ENCODE measurements at regions not wholly inside any gene's neighbourhood (a gene's known extent, or its start where the extent isn't known, plus 50 kb on each side); places are given as distances from the start of the nearest gene placed in this dataset.

DNA sequence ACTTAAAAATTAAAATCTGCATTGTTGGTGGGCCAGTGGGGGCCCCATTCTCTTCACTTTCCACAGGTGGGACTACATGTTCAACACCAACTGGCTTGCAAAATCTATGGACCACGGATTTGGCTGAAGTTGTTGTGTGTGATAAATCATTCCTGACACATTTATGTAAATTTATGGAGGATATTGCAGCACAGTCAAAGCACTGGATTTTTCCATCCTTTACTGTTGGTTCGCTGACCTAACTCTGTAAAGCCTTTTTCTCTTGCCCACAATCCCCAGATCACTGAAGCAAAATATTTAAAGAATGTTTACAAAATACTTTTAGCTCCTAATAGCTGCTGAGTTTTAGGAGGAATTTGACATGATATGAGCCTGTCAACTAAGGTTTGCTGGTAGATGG, 219.7 kb upstream of the PRICKLE1 start:
- Histone ChIP-seq H3K4me3 (ENCODE audit: low read length in 2 of 2) (no peak overlapping the region), H3K36me3 (ENCODE audit: control insufficient read depth in 2 of 2, insufficient read depth in 2 of 2, low read length in 2 of 2) (no peaks in the 10 kb centered on the region), H3K27ac (ENCODE audit: low read length) (no peak overlapping the region), H3K9ac (ENCODE audit: low read length in 2 of 2) (no peak overlapping the region), H3K27me3 (ENCODE audit: control insufficient read depth in 1 of 2, insufficient read depth in 2 of 2, low read length in 2 of 2) (no peaks in the 10 kb centered on the region), H3K4me1 (ENCODE audit: control insufficient read depth, insufficient read depth, low read length) (no peaks in the 10 kb centered on the region), H3K9me3 (ENCODE audit: control insufficient read depth in 2 of 2, low read length in 2 of 2) (no peaks in the 10 kb centered on the region)

DNA sequence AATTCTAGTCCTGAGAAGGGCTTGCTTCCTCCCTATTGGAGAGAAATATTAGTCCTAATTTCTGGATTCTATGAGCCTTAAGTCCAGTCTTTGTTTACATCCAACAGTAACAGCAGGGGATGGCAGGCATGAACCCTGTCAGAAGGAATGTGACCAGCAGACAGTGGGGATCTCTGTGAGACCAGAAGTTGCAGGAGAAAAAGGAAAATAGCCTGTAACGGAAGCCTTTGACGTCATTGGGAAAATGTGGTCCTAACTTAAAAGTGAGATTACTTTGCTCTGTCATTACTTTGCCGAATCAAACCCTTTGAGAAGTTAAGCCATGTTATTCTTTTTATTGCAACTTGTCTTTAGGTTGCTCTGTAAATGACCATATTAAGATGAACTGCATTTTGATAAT, 218.2 kb upstream of the PRICKLE1 start:
- H3K36me3 ChIP-seq (ENCODE audit: control insufficient read depth in 2 of 2, insufficient read depth in 2 of 2, low read length in 2 of 2) = no peaks in the 10 kb centered on the region
- H3K4me1 ChIP-seq (ENCODE audit: control insufficient read depth, insufficient read depth, low read length) = no peaks in the 10 kb centered on the region
- no peak overlapping the region for H3K9ac ChIP-seq (ENCODE audit: low read length in 2 of 2)
- no peak overlapping the region for H3K27ac ChIP-seq (ENCODE audit: low read length)
- H3K9me3 ChIP-seq (ENCODE audit: control insufficient read depth in 2 of 2, low read length in 2 of 2) = no peaks in the 10 kb centered on the region
- no peaks in the 10 kb centered on the region for H3K27me3 ChIP-seq (ENCODE audit: control insufficient read depth in 1 of 2, insufficient read depth in 2 of 2, low read length in 2 of 2)
- no peak overlapping the region for H3K4me3 ChIP-seq (ENCODE audit: low read length in 2 of 2)

DNA sequence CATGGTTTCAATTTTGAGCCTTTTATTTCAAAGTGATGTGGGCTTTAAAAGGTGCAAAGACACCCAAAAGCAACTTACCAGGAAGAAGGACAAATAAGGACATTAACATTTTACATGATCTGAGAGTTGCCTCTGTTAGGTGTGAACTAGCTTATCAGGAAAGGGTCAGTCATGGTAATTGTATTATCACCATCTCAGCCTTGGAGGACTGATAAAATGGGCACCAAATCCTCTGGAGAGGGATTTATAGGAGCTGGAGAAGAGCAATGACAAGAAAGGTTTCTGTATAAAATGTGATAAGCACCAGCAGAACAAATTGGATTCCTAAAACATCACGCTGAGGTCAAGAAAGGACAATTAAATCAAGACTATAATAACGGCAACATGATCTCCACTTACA, 217.7 kb upstream of the PRICKLE1 start:
- Histone ChIP-seq H3K36me3 (ENCODE audit: control insufficient read depth in 2 of 2, insufficient read depth in 2 of 2, low read length in 2 of 2) (no peaks in the 10 kb centered on the region), H3K9ac (ENCODE audit: low read length in 2 of 2) (no peak overlapping the region), H3K4me1 (ENCODE audit: control insufficient read depth, insufficient read depth, low read length) (no peaks in the 10 kb centered on the region), H3K4me3 (ENCODE audit: low read length in 2 of 2) (no peak overlapping the region), H3K27me3 (ENCODE audit: control insufficient read depth in 1 of 2, insufficient read depth in 2 of 2, low read length in 2 of 2) (no peaks in the 10 kb centered on the region), H3K9me3 (ENCODE audit: control insufficient read depth in 2 of 2, low read length in 2 of 2) (no peaks in the 10 kb centered on the region), H3K27ac (ENCODE audit: low read length) (no peak overlapping the region)

DNA sequence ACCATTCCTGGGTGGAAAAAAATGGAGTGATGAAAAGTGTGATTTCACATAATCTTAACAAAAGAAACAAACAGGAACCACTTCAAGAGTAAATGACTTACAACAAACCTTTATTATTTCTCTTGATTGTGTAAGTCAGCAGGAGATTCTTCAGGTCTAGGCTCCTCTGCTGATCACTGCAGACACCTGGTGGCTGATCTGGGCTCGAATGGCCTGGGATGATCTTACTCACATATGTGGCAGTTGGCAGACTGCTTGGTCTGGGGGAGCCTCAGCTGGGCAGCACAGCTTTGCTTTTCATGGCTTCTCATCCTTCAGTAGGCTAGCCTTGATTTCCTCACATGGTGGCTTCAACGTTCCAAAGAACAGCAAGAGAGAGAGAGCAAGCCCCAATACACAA, 215.4 kb upstream of the PRICKLE1 start:
- Histone ChIP-seq H3K36me3 (ENCODE audit: control insufficient read depth in 2 of 2, insufficient read depth in 2 of 2, low read length in 2 of 2) (no peaks in the 10 kb centered on the region), H3K27me3 (ENCODE audit: control insufficient read depth in 1 of 2, insufficient read depth in 2 of 2, low read length in 2 of 2) (no peaks in the 10 kb centered on the region), H3K27ac (ENCODE audit: low read length) (no peak overlapping the region), H3K4me3 (ENCODE audit: low read length in 2 of 2) (no peak overlapping the region), H3K9me3 (ENCODE audit: control insufficient read depth in 2 of 2, low read length in 2 of 2) (no peaks in the 10 kb centered on the region), H3K4me1 (ENCODE audit: control insufficient read depth, insufficient read depth, low read length) (no peaks in the 10 kb centered on the region), H3K9ac (ENCODE audit: low read length in 2 of 2) (no peak overlapping the region)

DNA sequence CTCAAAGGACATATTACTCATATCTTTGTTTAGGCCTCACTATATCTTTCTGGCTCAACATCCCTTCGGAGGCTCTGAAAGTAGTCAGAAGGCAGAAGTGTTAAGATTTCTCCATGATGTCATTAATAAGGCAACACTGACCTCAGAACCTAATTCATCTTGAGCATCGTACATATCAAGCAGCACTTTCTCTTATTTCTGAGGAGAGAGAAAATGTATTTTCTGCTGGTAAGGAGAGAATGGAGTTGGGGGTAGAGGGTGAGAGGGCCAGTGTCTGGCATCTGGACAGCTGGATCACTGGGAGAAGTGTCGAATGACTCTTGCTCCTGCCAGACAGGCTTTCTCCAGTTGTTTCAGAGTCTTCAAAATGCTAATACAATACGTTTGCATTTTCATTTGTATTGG, 213.2 kb upstream of the PRICKLE1 start:
- Histone ChIP-seq H3K27me3 (ENCODE audit: control insufficient read depth in 1 of 2, insufficient read depth in 2 of 2, low read length in 2 of 2) (no peaks in the 10 kb centered on the region), H3K9ac (ENCODE audit: low read length in 2 of 2) (no peak overlapping the region), H3K36me3 (ENCODE audit: control insufficient read depth in 2 of 2, insufficient read depth in 2 of 2, low read length in 2 of 2) (no peaks in the 10 kb centered on the region), H3K4me1 (ENCODE audit: control insufficient read depth, insufficient read depth, low read length) (no peaks in the 10 kb centered on the region), H3K9me3 (ENCODE audit: control insufficient read depth in 2 of 2, low read length in 2 of 2) (no peaks in the 10 kb centered on the region), H3K4me3 (ENCODE audit: low read length in 2 of 2) (no peak overlapping the region), H3K27ac (ENCODE audit: low read length) (no peak overlapping the region)

DNA sequence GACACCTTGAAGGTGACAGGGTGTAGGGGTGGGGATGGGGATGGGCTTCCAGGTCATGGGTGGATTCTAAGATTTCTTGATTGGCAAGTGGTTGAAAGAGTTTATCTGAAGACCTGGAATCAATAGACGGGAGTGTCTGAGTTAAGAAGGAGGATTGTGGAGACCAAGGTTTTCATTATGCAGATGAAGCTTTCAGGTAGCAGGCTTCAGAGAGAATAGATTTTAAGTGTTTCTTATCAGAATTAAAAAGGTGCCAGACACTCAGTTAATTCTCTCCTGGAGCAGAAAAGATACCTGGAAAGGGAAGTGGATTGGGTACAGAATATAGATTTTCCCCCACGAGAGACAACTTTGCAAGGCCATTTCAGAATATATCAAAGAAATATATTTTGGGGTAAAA, 211.7 kb upstream of the PRICKLE1 start:
- H3K9me3 ChIP-seq (ENCODE audit: control insufficient read depth in 2 of 2, low read length in 2 of 2) = no peaks in the 10 kb centered on the region
- H3K27ac ChIP-seq (ENCODE audit: low read length) = no peak overlapping the region
- no peaks in the 10 kb centered on the region for H3K27me3 ChIP-seq (ENCODE audit: control insufficient read depth in 1 of 2, insufficient read depth in 2 of 2, low read length in 2 of 2)
- H3K4me1 ChIP-seq (ENCODE audit: control insufficient read depth, insufficient read depth, low read length) = no peaks in the 10 kb centered on the region
- no peak overlapping the region for H3K4me3 ChIP-seq (ENCODE audit: low read length in 2 of 2)
- H3K9ac ChIP-seq (ENCODE audit: low read length in 2 of 2) = no peak overlapping the region
- H3K36me3 ChIP-seq (ENCODE audit: control insufficient read depth in 2 of 2, insufficient read depth in 2 of 2, low read length in 2 of 2) = no peaks in the 10 kb centered on the region

DNA sequence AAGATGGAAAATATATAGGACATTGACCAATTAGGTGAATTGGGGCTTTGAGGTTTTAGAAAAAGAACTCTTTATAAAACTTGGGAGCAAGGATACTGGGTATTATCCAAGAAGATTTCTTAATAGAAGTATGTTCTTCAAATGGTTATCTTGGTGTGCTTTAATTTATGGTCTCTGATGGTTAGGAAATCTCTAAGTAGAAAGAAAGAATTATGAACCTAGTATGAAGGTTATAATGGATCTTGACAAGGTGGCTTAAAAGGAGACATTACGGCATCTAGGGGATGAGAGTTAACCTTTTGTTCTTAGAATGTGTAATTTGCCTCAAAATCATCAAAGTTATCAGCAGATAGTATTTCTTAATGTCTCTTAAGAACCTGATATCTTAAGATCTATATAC, 210.4 kb upstream of the PRICKLE1 start:
- Histone ChIP-seq H3K9ac (ENCODE audit: low read length in 2 of 2) (no peak overlapping the region), H3K36me3 (ENCODE audit: control insufficient read depth in 2 of 2, insufficient read depth in 2 of 2, low read length in 2 of 2) (no peaks in the 10 kb centered on the region), H3K27me3 (ENCODE audit: control insufficient read depth in 1 of 2, insufficient read depth in 2 of 2, low read length in 2 of 2) (no peaks in the 10 kb centered on the region), H3K4me3 (ENCODE audit: low read length in 2 of 2) (no peak overlapping the region), H3K4me1 (ENCODE audit: control insufficient read depth, insufficient read depth, low read length) (no peaks in the 10 kb centered on the region), H3K27ac (ENCODE audit: low read length) (no peak overlapping the region), H3K9me3 (ENCODE audit: control insufficient read depth in 2 of 2, low read length in 2 of 2) (no peaks in the 10 kb centered on the region)

DNA sequence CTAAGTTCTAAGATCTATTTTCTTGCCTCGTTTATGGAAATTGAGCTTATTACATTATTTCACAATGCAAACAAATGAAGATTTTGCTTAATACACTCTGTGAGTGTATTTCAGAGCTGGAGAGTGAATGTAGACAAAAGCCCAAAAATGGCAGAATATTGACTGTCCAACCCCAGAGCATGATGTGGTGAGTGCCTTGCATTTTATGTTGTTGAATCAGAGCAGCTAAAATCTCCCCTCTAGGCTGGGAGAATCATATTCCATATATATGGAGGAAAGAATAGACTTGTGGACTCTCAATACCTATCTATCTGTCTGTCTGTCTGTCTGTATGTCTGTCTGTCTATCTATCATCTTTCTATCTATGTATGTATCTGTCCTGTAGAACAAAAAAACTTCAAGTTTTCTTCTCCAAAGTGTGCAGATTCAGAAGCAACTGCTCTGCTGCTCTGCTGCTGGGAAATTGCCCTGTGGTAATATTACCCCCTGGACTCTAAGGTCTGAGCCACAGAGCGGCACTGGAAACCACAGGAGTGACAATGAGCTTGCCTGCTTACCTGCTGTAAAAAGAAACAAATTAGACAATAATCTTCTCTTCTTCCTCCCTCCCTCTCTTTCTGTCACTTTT, 209.4 kb upstream of the PRICKLE1 start:
- Histone ChIP-seq H3K4me3 (ENCODE audit: low read length in 2 of 2) (no peak overlapping the region), H3K27me3 (ENCODE audit: control insufficient read depth in 1 of 2, insufficient read depth in 2 of 2, low read length in 2 of 2) (no peaks in the 10 kb centered on the region), H3K36me3 (ENCODE audit: control insufficient read depth in 2 of 2, insufficient read depth in 2 of 2, low read length in 2 of 2) (no peaks in the 10 kb centered on the region)

DNA sequence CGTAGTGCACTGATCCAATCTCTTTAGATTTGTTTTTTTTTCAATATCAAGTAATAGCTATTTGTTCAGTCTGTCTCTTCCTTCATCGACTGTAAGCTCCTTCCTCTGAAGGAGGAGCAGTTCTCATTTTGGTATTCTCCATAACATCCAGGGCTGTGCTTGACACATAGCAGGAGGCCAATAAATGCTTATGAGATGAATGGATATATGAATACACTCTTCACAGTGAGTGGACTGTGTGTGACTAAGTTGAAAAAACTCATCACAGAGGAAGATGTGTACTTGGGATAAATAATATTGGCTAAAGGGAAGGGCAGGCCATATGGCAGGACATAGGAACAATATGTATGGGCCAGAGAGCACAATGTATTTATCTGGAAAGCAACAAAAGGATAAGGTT, 205.3 kb upstream of the PRICKLE1 start:
- Histone ChIP-seq H3K36me3 (ENCODE audit: control insufficient read depth in 2 of 2, insufficient read depth in 2 of 2, low read length in 2 of 2) (no peaks in the 10 kb centered on the region), H3K4me1 (ENCODE audit: control insufficient read depth, insufficient read depth, low read length) (no peaks in the 10 kb centered on the region), H3K9me3 (ENCODE audit: control insufficient read depth in 2 of 2, low read length in 2 of 2) (no peaks in the 10 kb centered on the region), H3K27me3 (ENCODE audit: control insufficient read depth in 1 of 2, insufficient read depth in 2 of 2, low read length in 2 of 2) (no peaks in the 10 kb centered on the region), H3K9ac (ENCODE audit: low read length in 2 of 2) (no peak overlapping the region), H3K4me3 (ENCODE audit: low read length in 2 of 2) (no peak overlapping the region), H3K27ac (ENCODE audit: low read length) (no peak overlapping the region)

More for the DNA sequence above, 209.4 kb upstream of the PRICKLE1 start:
- Histone ChIP-seq H3K27ac (ENCODE audit: low read length) (no peak overlapping the region), H3K9me3 (ENCODE audit: control insufficient read depth in 2 of 2, low read length in 2 of 2) (no peaks in the 10 kb centered on the region), H3K4me1 (ENCODE audit: control insufficient read depth, insufficient read depth, low read length) (no peaks in the 10 kb centered on the region), H3K9ac (ENCODE audit: low read length in 2 of 2) (no peak overlapping the region)

DNA sequence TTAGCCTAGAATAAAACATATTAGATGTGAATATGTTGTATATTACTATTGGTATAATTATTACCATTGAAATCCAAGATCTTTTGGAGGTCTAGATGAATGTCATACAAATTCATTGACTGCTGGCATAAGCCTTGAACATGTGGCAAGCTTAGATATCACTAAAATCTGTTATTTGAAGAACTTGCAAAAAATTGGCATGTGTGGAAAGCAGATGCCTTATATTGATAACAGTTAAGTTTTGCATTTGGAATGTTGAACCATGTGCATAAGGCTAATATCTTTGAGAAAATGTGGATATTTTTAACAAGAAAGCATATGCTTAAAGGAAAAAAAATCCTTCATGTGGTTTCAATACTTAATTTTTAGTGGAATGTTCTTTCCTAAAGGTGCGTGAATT, 203.6 kb upstream of the PRICKLE1 start:
- H3K27me3 ChIP-seq (ENCODE audit: control insufficient read depth in 1 of 2, insufficient read depth in 2 of 2, low read length in 2 of 2) = no peaks in the 10 kb centered on the region

DNA sequence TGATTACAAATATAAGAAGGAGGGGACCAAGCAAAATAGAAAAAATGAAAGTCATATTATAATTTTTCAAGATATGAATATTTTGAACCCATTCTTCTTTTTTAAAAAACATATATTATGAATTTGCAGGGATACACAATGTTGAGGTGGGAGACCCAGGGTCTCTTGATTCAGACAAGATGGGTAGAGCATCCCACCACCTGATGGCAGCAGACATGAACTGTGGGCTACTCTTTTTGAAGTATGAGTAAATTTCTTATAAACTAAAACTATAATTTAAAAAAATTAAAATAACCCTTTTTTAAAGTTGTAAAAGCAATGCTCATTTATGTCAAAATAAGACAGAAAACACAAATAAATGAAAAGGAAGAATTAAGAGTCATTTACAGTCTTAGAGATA, 202.7 kb upstream of the PRICKLE1 start:
- H3K9me3 ChIP-seq (ENCODE audit: control insufficient read depth in 2 of 2, low read length in 2 of 2) = no peaks in the 10 kb centered on the region
- no peak overlapping the region for H3K4me3 ChIP-seq (ENCODE audit: low read length in 2 of 2)
- no peaks in the 10 kb centered on the region for H3K36me3 ChIP-seq (ENCODE audit: control insufficient read depth in 2 of 2, insufficient read depth in 2 of 2, low read length in 2 of 2)
- no peaks in the 10 kb centered on the region for H3K27me3 ChIP-seq (ENCODE audit: control insufficient read depth in 1 of 2, insufficient read depth in 2 of 2, low read length in 2 of 2)
- H3K9ac ChIP-seq (ENCODE audit: low read length in 2 of 2) = no peak overlapping the region
- H3K4me1 ChIP-seq (ENCODE audit: control insufficient read depth, insufficient read depth, low read length) = no peaks in the 10 kb centered on the region
- H3K27ac ChIP-seq (ENCODE audit: low read length) = no peak overlapping the region

More for the DNA sequence above, 203.6 kb upstream of the PRICKLE1 start:
- no peak overlapping the region for H3K9ac ChIP-seq (ENCODE audit: low read length in 2 of 2)
- no peaks in the 10 kb centered on the region for H3K36me3 ChIP-seq (ENCODE audit: control insufficient read depth in 2 of 2, insufficient read depth in 2 of 2, low read length in 2 of 2)
- H3K27ac ChIP-seq (ENCODE audit: low read length) = no peak overlapping the region
- no peaks in the 10 kb centered on the region for H3K4me1 ChIP-seq (ENCODE audit: control insufficient read depth, insufficient read depth, low read length)
- H3K9me3 ChIP-seq (ENCODE audit: control insufficient read depth in 2 of 2, low read length in 2 of 2) = no peaks in the 10 kb centered on the region
- no peak overlapping the region for H3K4me3 ChIP-seq (ENCODE audit: low read length in 2 of 2)
